ENCODE measurements at regions not wholly inside any gene's neighbourhood (a gene's known extent, or its start where the extent isn't known, plus 50 kb on each side); places are given as distances from the start of the nearest gene placed in this dataset.

DNA sequence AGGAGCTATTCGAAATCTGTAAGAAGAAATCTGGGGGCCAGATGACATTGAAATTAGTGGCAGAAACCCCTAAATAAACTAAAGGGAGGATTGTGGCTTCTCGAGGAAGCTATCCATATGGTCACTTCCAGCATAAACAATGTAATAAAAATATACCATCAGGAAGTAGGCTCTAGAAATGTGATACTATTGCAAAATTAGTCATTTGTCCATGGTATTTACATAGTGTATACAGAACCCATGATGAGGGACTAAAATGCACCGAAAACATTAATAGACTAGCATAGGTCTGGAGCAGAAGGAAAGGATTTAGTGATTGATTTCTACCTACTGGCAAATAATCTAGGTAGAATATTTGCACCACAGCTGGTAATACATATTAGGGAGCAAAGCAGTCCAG lies 1344.0 kb downstream of the FSTL5 start:
- TF ChIP-seq, protein P1, sequence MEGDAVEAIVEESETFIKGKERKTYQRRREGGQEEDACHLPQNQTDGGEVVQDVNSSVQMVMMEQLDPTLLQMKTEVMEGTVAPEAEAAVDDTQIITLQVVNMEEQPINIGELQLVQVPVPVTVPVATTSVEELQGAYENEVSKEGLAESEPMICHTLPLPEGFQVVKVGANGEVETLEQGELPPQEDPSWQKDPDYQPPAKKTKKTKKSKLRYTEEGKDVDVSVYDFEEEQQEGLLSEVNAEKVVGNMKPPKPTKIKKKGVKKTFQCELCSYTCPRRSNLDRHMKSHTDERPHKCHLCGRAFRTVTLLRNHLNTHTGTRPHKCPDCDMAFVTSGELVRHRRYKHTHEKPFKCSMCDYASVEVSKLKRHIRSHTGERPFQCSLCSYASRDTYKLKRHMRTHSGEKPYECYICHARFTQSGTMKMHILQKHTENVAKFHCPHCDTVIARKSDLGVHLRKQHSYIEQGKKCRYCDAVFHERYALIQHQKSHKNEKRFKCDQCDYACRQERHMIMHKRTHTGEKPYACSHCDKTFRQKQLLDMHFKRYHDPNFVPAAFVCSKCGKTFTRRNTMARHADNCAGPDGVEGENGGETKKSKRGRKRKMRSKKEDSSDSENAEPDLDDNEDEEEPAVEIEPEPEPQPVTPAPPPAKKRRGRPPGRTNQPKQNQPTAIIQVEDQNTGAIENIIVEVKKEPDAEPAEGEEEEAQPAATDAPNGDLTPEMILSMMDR (IDR thresholded peaks at IDR 0.05), result no peak

DNA sequence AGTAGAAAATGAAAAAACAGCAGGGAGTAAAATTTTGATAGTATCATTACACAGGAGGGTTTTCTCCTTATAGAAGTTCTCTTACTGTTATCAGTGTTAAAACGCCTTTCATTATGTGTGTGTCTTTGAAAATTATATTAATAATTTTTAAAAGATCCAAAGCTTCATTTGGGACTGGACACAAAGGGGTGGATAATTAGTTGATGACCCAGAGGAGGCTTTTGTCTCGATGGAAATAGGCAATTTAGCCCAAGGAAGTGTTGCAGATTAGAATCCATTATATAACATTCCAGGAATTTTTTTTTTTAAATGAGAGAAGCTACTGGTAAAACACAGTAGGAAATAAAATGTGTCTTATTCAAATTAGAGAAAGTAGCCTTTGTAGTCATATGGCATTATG lies 1339.3 kb downstream of the FSTL5 start:
- TF ChIP-seq, protein P1 (IDR thresholded peaks at IDR 0.05), result no peak

DNA sequence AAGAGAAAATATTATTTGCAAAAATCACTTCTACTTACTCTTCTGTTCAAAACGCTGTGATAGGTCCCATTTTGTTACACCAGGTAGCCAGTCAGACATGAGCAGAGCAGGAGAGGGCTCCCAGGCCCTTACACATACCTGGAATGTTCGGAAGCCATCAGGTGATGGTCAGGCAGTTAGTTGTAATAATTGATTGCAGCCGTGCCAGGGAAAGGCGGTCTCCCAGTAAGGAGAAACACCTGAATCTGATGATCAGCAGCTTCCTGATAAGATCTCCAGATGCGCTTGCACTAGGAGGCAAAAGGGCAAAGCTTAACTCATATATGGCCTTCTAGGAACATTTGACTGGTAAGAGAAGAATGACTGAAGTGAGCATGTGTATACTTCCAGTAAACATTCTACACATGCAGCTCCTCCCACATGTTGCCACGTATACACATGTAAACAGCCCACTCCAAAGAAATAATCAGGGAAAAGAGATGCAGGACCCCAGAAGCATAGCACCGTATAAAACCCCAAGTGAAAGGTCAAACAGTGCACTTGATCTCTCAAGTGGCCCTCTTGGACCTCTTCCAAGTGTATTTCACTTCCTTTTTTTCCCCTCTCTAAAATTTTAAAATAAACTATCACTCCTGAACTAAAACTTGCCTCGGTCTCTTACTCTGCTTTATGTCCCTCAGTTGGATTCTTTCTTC lies 1338.0 kb downstream of the FSTL5 start:
- TF ChIP-seq, protein P1 (IDR thresholded peaks at IDR 0.05), result no peak

DNA sequence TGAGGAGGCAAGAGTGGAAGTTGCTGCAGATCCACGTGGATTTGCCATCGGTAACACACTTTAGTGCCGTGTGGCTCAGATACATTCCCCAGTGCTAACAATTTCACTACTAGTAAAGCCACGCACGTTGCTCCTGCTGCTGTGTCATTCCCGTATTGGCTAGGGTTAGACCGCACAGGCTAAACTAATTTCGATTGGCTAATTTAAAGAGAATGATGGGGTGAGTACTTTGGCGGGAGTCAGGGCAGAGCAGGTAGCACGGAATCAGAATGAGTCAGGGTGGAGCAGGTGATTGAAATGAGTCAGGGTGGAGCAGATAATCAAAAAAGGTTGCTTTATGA lies 1337.5 kb downstream of the FSTL5 start:
- TF ChIP-seq, protein P1 (IDR thresholded peaks at IDR 0.05), result no peak

DNA sequence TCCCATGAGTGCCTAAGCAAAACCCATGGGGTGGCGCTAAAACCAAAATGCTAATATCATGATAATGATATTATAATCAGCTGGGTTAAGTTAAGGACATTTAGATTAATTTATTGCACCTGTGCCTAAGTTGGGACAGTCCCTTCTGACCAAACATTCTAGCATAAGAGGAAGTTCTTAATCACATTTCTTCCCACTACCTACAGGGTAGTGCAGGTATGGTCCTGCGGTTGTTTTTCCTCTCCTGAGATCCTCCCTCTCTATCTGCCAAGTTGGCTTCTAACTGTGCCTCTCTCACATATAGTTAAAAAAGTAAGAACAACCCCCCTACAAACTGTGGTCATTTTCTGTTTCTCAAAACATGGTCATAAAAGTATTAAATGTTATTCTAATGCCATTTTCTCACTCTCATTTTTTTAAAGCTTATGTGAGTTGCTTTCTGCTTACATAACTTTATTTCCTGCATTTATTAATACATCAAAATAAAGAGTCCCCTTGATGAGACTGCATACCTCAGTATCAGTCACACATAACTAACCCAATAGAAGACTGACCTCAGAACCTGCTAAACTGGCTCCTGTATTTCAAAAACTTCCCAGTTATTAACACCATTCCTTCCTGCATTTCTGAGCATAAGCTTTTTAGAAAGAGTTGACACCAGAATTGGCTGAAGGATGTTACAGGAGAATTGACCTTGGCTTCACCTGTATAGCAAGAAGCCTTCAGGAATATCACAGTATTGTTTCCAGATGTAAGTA lies 1332.5 kb downstream of the FSTL5 start:
- TF ChIP-seq, protein P1 (IDR thresholded peaks at IDR 0.05), result no peak

DNA sequence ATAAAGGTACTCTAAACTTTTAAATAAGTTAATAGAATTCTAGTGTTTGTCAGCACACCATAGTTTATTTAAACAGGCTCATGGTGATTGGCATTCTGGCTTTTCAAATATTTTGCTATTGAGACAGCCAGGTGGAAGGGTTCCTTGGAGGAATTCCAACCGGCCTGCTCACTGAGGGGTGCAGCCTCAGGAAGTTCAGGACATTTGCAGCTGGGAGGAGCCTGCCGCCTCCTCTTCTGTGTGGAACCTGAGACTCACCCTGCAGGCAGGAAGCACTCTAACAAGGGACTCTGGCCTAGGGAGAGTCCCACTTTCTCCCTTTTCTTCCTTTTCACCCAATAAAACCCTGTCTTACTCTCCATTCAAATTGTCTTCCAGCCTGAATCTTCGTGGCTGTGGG lies 1328.0 kb downstream of the FSTL5 start:
- TF ChIP-seq, protein P1 (IDR thresholded peaks at IDR 0.05), result no peak

DNA sequence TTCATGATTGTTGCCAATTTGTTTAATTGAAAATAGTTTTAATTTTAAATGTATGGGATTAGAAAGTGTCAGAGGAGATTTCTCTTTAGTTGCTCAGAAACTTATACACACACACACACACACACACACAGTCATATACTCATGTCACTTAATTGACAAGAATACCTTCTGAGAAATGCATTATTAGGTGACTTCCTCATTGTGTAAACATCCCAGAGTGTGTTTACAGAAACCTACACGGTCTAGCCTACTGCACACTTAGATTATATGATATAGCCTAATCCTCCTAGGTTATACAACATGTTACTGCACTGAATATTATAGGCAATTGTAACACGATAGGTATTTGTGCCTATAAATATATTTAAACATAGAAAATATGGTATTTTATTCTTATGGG lies 1327.4 kb downstream of the FSTL5 start:
- TF ChIP-seq, protein P1 (IDR thresholded peaks at IDR 0.05), result no peak
